Spleen (tissue), 11 donors: ENCODE measurements at regions not wholly inside any gene's neighbourhood (a gene's known extent, or its start where the extent isn't known, plus 50 kb on each side); places are given as distances from the start of the nearest gene placed in this dataset.

Experiments used
- DNase-seq: peaks from one replicate; pipeline ENCODE4 v3.0.0-alpha.2; 2020
- H3K27ac ChIP-seq, 8 donors: fragments of 200-600 bp; sonication (generic) in 7 of 8; 1 replicate in 4 of 8; 2 replicates in 4 of 8; pipeline versions ENCODE4 v1.5.0 to v1.8.0; 2016 to 2021; ENCODE audit warnings: inconsistent platforms in 4 of 8, mild to moderate bottlenecking in 4 of 8, moderate library complexity in 1 of 8
- H3K27me3 ChIP-seq, 7 donors: fragments of 200-600 bp; sonication (generic) in 6 of 7; replicated peaks in 1 of 7; 1 replicate in 4 of 7; 2 replicates in 3 of 7; pipeline versions ENCODE4 v1.5.0 to v1.8.0; 2016 to 2021; ENCODE audit warnings: inconsistent platforms in 3 of 7, mild to moderate bottlenecking in 1 of 7
- H3K36me3 ChIP-seq, 6 donors: fragments of 200-600 bp; sonication (generic) in 5 of 6; 1 replicate in 4 of 6; 2 replicates in 2 of 6; pipeline versions ENCODE4 v1.5.0 to v1.8.0; 2016 to 2021; ENCODE audit warnings: inconsistent platforms in 2 of 6
- H3K4me1 ChIP-seq, 6 donors: fragments of 200-600 bp; sonication (generic) in 5 of 6; 1 replicate in 3 of 6; 2 replicates in 3 of 6; pipeline versions ENCODE4 v1.5.0 to v1.8.0; 2016 to 2021; ENCODE audit warnings: inconsistent platforms in 3 of 6
- H3K4me3 ChIP-seq, 8 donors: fragments of 200-600 bp; sonication (generic) in 7 of 8; 1 replicate in 4 of 8; 2 replicates in 4 of 8; pipeline versions ENCODE4 v1.5.0 to v1.8.0; 2016 to 2021; ENCODE audit warnings: inconsistent platforms in 4 of 8, mild to moderate bottlenecking in 4 of 8, moderate library complexity in 2 of 8
- H3K9me3 ChIP-seq, 8 donors: fragments of 200-600 bp; sonication (generic) in 7 of 8; 1 replicate in 4 of 8; 2 replicates in 4 of 8; pipeline versions ENCODE4 v1.5.0 to v1.8.0; 2016 to 2021; ENCODE audit warnings: inconsistent platforms in 4 of 8
- CTCF ChIP-seq, 11 experiments: fragments of 200-600 bp in 7 of 11; fragments of 450-650 bp in 4 of 11; sonication (generic) in 4 of 11; IDR thresholded peaks in 8 of 11; conservative IDR thresholded peaks in 3 of 11; 1 replicate in 7 of 11; 2 replicates in 4 of 11; pipeline versions ENCODE4 v1.4.0 to v1.8.0; 2016 to 2021; ENCODE audit warnings: antibody characterized with exemption in 11 of 11, inconsistent platforms in 4 of 11, mild to moderate bottlenecking in 1 of 11
- POLR2A ChIP-seq, 3 donors: fragments of 450-650 bp; IDR thresholded peaks; one replicate each; pipeline ENCODE4 v1.5.1; 2017; ENCODE audit warnings: antibody characterized with exemption in 3 of 3, mild to moderate bottlenecking in 1 of 3
- POLR2AphosphoS5 ChIP-seq, 3 donors: sonication (generic); formaldehyde crosslinking; IDR thresholded peaks; one replicate each; pipeline ENCODE4 v1.5.1; 2017; ENCODE audit warnings: antibody characterized with exemption in 3 of 3
- WGBS, 5 donors: extraction: QIAGEN DNeasy Blood & Tissue Kit in 3 of 5; methylation state at CpG; one replicate each; pipeline versions ENCODE4 v1.1.5 to v1.1.7; 2013 to 2018; 5-methylcytosine and 5-hydroxymethylcytosine counted together
- intact Hi-C: fragments of 100-400 bp; cut with DNase I; formaldehyde crosslinking; loops from one replicate; pipeline ENCODE4 v1.15.0; 2023; ENCODE audit warnings: low total_unique reads
- donor health status: healthy with polysubstance abuse.
- donor health status: DM: no; HTN: no; CAD: no; lungs with moderate emphysema.
- donor health status: DM: no; HTN: no; CAD: no.
- donor health status: Bipolar disorder and iron deficiency.
- donor health status: healthy.
- donor health status: DM: no; HTN: no; CAD: no.
- donor health status: DM: yes; HTN: yes; CAD: no.

GRCh38 chr9:108671176-108671575 lies 184.6 kb downstream of the ACTL7B start:
- intact Hi-C loops: no loop called here

DNA sequence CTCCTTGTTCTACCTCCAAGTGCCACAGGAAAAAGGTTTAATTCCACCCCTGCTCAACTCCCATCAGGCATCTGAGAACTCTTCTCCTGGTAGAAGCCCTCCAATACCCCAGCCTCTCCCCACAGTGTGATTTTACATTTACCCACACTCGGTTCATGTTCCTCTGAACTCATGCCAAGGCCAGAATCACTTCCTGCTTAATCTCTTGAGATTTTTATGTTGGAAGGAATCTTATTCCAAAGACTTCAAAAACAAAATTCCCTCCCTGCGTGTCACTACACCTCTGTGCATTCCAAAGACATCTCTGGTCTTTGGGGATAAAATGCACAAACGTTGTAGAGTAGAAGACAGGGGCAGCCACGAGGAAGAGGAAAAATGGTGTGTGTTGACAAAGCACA lies 186.8 kb downstream of the ACTL7B start:
- Histone ChIP-seq H3K27me3 (no peaks in the 10 kb centered on the region), H3K36me3 (no peaks in the 10 kb centered on the region), H3K4me3 (no peak overlapping the region), H3K27ac (no peak overlapping the region), H3K4me1 (no peaks in the 10 kb centered on the region), H3K9me3 (no peaks in the 10 kb centered on the region)
- no peak for TF ChIP-seq POLR2AphosphoS5 (IDR thresholded peaks at IDR 0.05)
- TF ChIP-seq CTCF (IDR thresholded peaks at IDR 0.05 in 8 of 11, conservative IDR thresholded peaks at IDR 0.05 in 3 of 11): no peak
- TF ChIP-seq POLR2A (IDR thresholded peaks at IDR 0.05): no peak
- no peak for DNase-seq
- intact Hi-C loops: no loop called here
- WGBS, 5 donors: 38 to 54% (median 48%) methylated on average over 4 of the region's 4 CpGs

More at GRCh38 chr9:108671176-108671575, 184.6 kb downstream of the ACTL7B start:
- DNase-seq: no peak
- Histone ChIP-seq H3K27ac (no peak overlapping the region), H3K4me3 (no peak overlapping the region), H3K9me3 (no peaks in the 10 kb centered on the region), H3K27me3 (no peaks in the 10 kb centered on the region), H3K36me3 (no peaks in the 10 kb centered on the region), H3K4me1 (no peaks in the 10 kb centered on the region)
- TF ChIP-seq POLR2A (IDR thresholded peaks at IDR 0.05): no peak
- TF ChIP-seq POLR2AphosphoS5 (IDR thresholded peaks at IDR 0.05): no peak
- TF ChIP-seq CTCF (IDR thresholded peaks at IDR 0.05 in 8 of 11, conservative IDR thresholded peaks at IDR 0.05 in 3 of 11): no peak
- WGBS, 5 donors: 80 to 94% (median 92%) methylated on average over 5 of the region's 5 CpGs

- no peaks in the 10 kb centered on the region for H3K9me3 ChIP-seq
- no peak overlapping the region for H3K4me3 ChIP-seq
- no peaks in the 10 kb centered on the region for H3K27me3 ChIP-seq
- no peak overlapping the region for H3K27ac ChIP-seq
- DNase-seq: no peak
- intact Hi-C loops: no loop called here
- TF ChIP-seq POLR2AphosphoS5 (IDR thresholded peaks at IDR 0.05): no peak
- no peak for TF ChIP-seq CTCF (IDR thresholded peaks at IDR 0.05 in 8 of 11, conservative IDR thresholded peaks at IDR 0.05 in 3 of 11)
- TF ChIP-seq POLR2A (IDR thresholded peaks at IDR 0.05): no peak
- no peaks in the 10 kb centered on the region for H3K4me1 ChIP-seq
- H3K36me3 ChIP-seq: no peaks in the 10 kb centered on the region
- WGBS, 5 donors: 65 to 84% (median 81%) methylated on average over 5 of the region's 5 CpGs
Observed at GRCh38 chr9:108668191-108668937, 187.4 kb downstream of the ACTL7B start.

DNA sequence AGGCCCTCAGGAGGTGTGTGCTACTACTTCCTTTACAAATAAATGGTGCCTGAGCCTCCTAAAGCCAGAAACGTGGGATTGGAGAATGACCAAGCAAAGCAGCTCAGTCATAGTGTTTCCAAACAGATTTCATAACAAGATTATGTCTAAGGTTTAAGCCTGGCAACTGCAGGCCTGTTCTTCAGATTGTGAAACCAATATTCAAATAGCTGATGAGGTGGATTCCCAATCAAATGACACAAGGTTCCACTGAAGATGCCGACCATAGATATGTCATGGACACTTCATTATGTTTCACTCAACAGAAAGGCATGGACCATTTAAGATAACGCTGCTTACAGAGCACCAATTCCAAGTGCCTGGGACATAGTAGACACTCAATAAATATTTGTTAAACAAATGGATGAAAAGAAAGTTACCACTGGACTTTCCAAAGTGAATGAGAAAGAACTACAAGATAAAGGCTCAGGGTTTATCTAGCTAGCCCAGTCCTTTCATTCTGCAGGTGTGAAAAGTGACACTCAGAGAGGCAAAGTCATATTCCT lies 189.5 kb downstream of the ACTL7B start:
- H3K9me3 ChIP-seq: peaks cover 0 to 9% (median under 1%) of the 10 kb centered on the region in 8 donors
- no peak for DNase-seq
- no peaks in the 10 kb centered on the region for H3K27me3 ChIP-seq
- no peak overlapping the region for H3K4me3 ChIP-seq
- TF ChIP-seq POLR2A (IDR thresholded peaks at IDR 0.05) (no peak), POLR2AphosphoS5 (IDR thresholded peaks at IDR 0.05) (no peak), CTCF (IDR thresholded peaks at IDR 0.05 in 8 of 11, conservative IDR thresholded peaks at IDR 0.05 in 3 of 11) (no peak)
- H3K27ac ChIP-seq: no peak overlapping the region
- H3K36me3 ChIP-seq: no peaks in the 10 kb centered on the region
- WGBS, 5 donors: 49 to 72% (median 64%) methylated on average over 3 of the region's 3 CpGs
- H3K4me1 ChIP-seq: no peaks in the 10 kb centered on the region
- intact Hi-C loops: no loop called here
